GM19043 (cell line): ENCODE measurements at regions not wholly inside any gene's neighbourhood (a gene's known extent, or its start where the extent isn't known, plus 50 kb on each side); places are given as distances from the start of the nearest gene placed in this dataset.
"Not testable (repeated sequence)": the region's sequence is repeated elsewhere in the genome, so short reads cannot be mapped to it uniquely, and the experiment has no call there.

ENCODE experiments used
- ATAC-seq: cut with Tn5 transposase; IDR thresholded peaks from one replicate; pipeline ENCODE4 v1.9.1; 2021; ENCODE audit warnings: low read depth; ENCODE audit not compliant: unreplicated experiment

GRCh38 chr5:136924490-136924889 lies 559.1 kb upstream of the TRPC7 start:
- no peak for ATAC-seq

DNA sequence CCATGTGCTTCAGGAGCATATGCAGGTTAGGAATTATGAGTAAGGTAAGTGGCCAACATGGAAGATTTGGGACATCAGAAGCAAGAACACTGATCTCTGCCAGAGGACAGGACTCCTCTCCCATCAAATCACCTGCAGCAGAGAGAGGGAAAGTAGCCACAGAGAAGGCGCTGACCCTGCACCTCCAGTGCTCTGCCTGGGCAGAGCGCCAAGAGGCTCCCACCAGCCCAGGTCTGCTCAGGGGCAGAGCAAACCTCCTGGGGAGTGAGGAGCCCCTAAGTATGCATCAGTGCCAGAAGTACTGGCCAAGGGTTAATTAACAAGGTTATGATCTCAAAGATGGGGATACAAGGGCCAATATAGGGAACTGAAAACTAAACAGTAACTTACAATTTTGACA lies 545.3 kb upstream of the TRPC7 start:
- no peak for ATAC-seq

DNA sequence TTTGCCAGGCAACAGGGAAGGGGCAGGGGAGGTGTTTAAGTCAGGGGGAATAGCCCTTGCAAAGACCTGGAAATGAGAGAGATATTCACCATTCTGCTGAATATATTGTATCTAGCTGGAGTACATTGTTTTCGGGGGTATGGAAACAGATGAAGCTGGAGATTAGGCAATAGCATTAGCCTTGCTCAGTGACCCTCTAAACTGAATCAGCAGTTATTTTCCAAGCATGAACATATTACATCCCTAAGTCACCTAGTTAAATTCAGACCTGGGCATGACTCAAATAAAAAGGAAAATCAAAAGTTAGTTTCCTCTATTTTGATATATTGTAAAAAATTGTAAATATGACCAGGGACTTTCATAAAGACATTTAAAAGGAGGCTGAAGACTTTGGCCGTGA lies 544.6 kb upstream of the TRPC7 start:
- ATAC-seq: no peak

GRCh38 chr5:136907371-136907770 lies 542.0 kb upstream of the TRPC7 start:
- ATAC-seq: no peak

GRCh38 chr5:136906545-136906944 lies 541.2 kb upstream of the TRPC7 start:
- ATAC-seq: no peak

DNA sequence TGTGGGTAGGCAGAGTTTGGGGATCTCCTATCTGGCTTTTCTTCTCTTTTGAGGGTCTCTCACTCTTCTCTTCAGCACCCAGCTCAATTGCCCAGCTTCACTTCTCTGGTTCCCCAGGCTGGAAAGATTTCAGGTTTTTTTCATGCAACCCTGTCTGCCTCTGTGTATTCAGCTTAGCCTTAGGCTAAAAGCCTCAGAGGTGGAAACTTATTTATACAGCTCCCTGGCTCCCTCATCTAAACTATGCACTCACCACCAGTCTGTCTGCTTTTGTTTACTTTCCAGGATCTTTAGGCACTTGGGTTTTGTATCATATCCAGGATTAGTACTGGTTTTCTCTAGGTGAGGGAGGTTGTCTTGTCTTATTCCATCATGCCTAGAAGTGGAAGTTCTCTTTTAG lies 540.2 kb upstream of the TRPC7 start:
- no peak for ATAC-seq

DNA sequence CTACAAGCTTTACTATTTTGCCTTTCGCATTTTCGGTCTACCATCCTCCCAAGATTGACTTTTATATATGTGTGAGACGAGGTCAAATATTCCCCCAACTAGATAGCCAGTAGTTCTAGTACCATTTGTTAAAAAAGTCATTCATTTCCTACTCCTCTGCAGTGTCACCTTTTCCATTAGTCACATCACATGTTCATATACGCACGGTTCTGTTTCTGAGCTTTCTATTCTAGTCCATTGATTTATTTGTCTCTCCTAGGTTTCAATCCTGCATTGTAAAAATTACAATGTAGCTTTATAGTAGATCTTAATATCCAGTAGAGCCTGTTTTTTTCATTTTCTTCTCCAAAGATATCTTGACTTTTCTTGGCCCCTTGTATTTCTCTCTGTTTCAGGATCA lies 528.7 kb upstream of the TRPC7 start:
- no peak for ATAC-seq

GRCh38 chr5:136892000-136892399 lies 526.7 kb upstream of the TRPC7 start:
- ATAC-seq: no peak

DNA sequence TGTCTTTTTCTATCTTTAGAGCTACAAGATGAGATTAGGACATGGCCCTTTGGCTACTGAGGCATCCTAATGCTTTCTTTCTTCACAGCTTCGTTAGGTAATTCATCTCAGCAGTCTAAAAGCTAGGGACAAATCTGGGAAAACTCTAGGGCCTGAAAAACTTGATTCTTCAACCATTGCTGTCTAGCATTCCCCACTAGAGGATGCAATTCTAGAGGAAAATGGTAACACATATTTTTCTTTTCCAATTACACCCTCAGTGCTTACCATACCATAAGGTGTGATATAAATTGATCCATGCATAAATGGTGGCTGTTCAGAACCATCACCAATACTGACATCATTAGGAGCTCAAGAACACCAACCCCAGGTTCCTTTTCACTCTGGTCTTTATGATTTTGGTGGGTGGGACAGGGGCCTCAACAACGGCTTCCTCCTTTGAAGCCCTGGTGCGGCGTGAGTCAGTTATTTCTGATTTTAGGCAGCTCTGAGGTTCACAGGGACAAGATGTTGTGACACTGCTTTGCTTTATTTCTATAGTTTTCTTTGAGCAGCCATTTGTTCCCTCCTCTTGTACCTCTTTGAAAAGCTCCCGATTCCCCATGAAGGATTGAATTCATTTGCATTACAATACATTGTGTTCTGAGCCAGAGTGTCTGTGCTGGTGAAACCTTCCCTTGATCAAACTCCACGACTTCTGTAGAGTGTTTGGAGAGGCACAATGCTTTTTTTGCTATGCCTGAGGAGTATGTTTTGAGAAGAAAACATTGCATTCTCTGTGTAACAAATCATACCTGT lies 526.0 kb upstream of the TRPC7 start:
- no peak for ATAC-seq

DNA sequence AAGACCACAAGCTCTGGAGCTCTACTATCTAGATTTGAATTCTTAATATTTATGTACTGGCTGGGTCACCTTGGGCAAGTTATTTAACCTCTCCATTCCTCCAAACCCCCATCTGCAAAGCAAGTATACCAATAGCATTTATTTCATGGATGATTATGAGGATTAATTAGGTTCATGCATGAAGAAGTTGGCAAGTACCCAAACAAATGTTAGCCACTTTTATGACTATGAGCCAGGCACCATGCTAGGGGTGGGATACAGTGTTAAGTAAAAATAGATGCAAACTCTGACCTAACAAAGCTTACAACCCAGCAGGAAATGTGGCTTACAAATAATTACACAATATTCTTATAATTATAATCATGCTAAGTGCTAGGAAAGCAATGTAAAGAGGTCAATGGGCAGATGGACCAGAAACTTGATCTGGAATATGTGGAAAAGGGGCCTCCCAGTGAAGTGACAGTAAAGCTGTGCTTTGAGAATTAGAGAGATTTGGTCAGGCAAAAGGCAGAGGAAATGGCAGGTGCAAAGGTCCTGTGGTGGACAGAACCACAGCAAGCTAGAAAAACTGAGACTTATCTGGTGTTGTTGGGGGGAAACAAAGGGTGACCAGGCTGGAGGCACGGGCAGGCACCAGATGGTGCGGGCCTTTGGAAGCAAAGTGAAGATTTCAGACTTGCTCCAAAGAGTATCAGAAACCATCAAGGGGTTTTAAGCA lies 525.2 kb upstream of the TRPC7 start:
- ATAC-seq: no peak

DNA sequence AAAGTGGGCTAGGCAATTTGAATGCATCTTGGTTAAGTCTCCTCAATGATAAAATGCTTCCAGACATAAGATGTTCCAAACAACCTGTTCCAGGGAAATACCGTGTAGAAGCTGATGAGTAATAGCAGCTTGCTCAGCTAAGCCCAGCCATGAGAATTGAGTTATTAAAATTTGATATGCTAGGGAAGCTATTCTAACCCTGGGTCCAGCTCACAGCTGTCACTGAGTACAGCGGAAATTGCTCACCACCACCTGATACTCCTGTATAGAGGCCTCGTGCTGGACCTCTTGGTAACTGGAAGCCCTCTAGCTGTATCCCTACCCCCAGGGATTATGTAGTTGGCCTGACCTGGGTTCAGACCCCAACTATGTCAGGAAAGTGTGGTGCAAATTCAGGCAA lies 521.3 kb upstream of the TRPC7 start:
- ATAC-seq: no peak

- no peak for ATAC-seq
These were observed 499.6 kb upstream of the TRPC7 start for GRCh38 chr5:136864960-136865359.

- ATAC-seq: no peak
These were observed 491.3 kb upstream of the TRPC7 start for GRCh38 chr5:136856648-136857047.

- no peak for ATAC-seq
These were observed 488.6 kb upstream of the TRPC7 start for GRCh38 chr5:136853971-136854370.

GRCh38 chr5:136840601-136841000 lies 475.3 kb upstream of the TRPC7 start:
- no peak for ATAC-seq

DNA sequence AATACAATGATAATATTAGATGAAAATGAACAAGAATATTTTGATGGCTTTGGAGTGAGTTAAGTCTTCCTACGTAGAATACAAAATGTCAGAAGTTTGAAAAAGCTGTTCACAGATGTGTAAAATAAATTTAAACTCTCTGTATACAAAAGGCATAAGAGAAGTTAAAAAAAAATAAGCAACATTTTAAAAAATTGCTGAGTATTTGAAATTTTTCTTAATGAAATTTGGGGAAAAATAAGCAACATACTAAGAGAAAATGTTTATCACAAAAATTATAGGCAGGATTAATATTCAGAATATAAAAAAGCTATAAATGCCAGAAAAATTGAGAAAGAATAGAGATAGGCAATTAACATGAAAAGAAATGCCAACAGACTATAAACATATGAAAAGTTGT lies 470.7 kb upstream of the TRPC7 start:
- no peak for ATAC-seq

DNA sequence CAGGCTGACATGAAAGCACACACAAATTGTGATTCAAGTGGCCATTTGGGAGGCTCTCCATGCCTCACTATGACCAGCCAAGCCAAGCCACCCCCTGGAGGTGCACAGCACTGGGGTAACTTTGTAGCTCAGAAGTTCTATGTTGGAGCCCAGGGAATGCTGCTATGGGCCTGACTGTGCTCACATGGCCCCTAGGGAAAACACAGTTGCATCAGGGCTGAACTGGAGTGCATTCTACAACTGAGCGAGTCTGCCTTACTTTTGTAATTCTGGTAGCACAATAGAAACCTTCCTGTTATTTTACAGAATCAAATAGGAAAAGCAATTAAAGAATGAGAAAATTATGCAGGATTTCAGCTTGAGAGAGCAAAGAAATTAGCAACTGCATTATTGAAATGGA lies 455.5 kb upstream of the TRPC7 start:
- no peak for ATAC-seq

DNA sequence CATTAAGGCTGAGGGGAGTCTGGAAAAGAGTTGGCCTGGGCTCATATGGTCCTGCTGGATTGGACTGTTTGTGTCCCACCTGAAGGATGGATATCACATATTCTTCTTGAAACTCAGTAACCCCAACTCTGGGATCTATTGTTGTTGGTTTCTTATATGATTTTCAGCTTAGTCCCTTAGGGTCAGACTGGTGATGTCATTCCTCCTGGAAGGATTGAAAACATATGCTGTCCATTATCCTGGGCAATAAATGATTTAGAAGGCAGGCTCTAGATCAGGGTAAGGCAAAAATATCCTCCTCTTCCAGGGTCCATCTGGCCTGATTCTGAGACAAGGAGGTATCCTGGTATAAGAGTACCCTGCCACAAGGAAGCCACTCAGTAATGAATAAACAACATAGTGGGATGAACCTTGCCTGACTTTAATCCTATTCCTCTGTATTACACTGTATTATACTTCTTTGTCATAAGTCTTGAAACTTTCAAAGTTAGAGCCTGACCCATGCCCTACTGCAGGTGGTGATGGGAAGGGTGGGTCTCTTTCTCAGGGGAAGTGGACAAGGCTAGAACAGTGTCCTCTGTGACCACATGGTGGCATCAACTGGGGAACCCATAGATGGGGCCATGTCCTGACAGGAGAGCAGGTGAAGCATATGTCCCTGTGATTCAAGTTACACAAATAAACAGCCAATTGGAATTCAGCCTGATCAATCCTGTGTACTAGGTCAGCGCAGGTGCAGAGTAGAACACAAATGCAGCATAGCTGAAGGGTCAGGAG lies 454.4 kb upstream of the TRPC7 start:
- no peak for ATAC-seq

GRCh38 chr5:136816327-136816726 lies 451.0 kb upstream of the TRPC7 start:
- ATAC-seq: no peak

DNA sequence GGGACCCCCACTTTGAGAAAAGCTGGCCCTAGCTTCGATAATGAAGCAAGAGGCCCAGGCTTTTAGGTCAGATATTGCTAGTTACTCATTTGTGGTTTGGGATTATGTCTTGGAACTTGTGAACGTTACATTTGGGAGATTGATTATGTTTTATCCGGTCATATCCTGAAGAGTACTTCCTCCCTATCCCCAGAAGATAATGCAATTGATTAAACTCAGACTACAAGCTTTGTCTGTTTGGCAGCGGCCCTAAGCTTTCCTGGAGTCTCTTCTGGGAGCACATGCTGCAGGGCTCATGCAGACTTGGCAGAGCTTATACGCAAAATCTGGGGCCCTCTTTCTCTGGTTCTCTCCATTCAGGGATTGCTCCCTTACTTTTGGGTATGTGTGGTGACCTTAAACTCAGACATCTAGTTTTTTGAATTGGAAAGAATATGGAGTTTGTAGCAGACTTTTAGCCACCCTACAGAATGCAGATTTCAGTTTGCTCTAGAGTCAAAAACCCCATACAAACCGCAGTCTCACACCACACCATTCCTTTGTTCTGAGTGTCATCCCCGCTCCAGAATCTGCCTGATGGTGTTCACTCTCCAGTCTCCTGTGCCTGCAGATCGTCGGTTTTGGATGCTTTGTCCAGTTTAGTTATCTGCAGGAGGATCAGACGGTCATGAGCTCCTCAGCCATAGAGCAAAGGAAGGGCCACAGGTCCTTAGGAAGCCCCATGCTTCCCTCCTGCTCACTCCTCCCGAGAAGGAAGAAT lies 449.5 kb upstream of the TRPC7 start:
- no peak for ATAC-seq

DNA sequence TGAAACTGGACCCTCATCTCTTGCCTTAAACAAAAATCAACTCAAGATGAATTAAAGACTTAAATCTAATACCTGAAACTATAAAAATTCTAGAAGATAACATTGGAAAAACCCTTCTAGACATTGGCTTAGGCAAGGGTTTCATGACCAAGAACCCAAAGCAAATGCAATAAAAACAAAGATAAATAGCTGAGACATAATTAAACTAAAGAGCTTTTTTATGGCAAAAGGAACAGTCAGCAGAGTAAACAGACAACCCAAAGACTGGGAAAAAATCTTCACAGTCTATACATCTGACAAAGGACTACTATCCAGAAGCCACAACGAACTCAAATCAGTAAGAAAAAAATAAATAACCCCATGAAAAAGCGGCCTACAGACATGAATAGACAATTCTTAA lies 446.9 kb upstream of the TRPC7 start:
- not testable (repeated sequence) for ATAC-seq
